OCI-LY7 (cell line): ENCODE measurements at regions not wholly inside any gene's neighbourhood (a gene's known extent, or its start where the extent isn't known, plus 50 kb on each side); places are given as distances from the start of the nearest gene placed in this dataset.

Experiments
- EZH2phosphoT487 ChIP-seq: fragments of 200-600 bp; sonication (generic); IDR thresholded peaks from 2 replicates; pipeline ENCODE4 v1.6.1; 2018; ENCODE audit warnings: low read depth, borderline replicate concordance, mild to moderate bottlenecking, mixed run types, antibody characterized with exemption, low read length, moderate library complexity, mixed read lengths
- TF ChIP-seq, protein P1 (sequence below): fragments of 200-600 bp; sonication (generic); conservative IDR thresholded peaks from 2 replicates; pipeline ENCODE4 v1.5.1; 2014; ENCODE audit warnings: mild to moderate bottlenecking, antibody characterized with exemption, low read length, moderate library complexity, mixed read lengths

DNA sequence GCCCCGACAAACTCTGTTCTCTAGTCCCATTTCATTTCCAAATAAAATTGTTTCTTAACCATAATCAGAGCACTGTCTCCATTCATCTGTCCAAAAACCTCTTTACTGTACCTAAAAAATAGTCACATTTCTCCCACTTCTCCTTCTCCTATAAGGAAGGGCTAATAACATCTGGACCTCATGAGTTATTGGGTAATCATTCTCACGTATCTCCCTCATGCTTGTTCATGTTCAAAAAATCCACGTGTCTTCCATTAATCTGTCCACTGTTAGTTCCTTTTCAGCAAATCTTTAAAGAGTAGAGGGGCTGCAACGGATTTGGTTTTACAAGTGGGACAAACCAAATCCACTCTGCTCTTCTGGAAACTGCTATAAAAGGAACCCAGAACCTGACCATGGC, 1418.8 kb downstream of the MRPL39 start:
- TF ChIP-seq, protein P1, sequence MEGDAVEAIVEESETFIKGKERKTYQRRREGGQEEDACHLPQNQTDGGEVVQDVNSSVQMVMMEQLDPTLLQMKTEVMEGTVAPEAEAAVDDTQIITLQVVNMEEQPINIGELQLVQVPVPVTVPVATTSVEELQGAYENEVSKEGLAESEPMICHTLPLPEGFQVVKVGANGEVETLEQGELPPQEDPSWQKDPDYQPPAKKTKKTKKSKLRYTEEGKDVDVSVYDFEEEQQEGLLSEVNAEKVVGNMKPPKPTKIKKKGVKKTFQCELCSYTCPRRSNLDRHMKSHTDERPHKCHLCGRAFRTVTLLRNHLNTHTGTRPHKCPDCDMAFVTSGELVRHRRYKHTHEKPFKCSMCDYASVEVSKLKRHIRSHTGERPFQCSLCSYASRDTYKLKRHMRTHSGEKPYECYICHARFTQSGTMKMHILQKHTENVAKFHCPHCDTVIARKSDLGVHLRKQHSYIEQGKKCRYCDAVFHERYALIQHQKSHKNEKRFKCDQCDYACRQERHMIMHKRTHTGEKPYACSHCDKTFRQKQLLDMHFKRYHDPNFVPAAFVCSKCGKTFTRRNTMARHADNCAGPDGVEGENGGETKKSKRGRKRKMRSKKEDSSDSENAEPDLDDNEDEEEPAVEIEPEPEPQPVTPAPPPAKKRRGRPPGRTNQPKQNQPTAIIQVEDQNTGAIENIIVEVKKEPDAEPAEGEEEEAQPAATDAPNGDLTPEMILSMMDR: no peak
- no peak for TF ChIP-seq EZH2phosphoT487
